SW480 (cell line): ENCODE measurements at regions not wholly inside any gene's neighbourhood (a gene's known extent, or its start where the extent isn't known, plus 50 kb on each side); places are given as distances from the start of the nearest gene placed in this dataset.
"Not testable (repeated sequence)": the region's sequence is repeated elsewhere in the genome, so short reads cannot be mapped to it uniquely, and the experiment has no call there.

ENCODE experiments used
- DNase-seq: peaks from one replicate; pipeline ENCODE4 v3.0.0-alpha.2; 2016; ENCODE audit warnings: low spot score

DNA sequence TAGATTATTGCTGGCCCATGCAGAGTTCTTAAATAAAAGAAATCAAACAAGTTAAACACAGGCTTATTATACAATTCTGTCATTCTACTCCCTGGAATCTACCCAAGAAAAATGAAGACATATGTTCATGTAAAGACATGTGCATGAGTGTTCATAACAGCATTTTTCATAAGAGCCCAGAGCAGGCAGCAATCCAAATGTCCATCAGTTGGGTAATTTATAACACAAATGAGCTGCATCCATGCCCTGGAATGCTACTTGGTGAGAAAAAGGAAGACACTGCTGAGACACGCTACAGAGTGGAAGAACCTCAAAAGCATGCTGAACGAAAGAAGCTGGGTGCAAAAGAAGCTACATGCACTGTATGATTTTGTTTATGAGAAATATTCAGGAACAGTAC, 342.6 kb downstream of the TCERG1L start:
- no peak for DNase-seq

DNA sequence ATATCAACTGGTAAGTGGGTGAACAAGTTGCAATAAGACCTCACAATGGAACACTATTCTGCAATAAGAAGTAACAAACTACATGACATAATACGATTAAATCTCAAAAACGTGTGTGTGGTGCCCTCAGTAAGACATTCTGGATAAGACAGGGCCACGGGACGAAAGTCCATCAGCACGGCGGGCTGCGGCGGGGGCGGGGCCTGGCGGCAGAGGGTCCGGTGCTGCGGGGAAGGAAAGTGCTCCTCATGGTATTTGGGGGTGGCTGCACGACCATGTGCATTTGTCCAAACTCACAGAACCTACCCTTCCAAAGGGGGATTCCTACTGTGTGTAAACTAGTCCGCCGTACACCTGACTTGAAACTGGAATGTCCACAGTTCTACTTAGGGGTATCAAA, 341.8 kb downstream of the TCERG1L start:
- DNase-seq: no peak

- no peak for DNase-seq
Measured at GRCh38 chr10:130970341-130971122, 341.0 kb downstream of the TCERG1L start.

DNA sequence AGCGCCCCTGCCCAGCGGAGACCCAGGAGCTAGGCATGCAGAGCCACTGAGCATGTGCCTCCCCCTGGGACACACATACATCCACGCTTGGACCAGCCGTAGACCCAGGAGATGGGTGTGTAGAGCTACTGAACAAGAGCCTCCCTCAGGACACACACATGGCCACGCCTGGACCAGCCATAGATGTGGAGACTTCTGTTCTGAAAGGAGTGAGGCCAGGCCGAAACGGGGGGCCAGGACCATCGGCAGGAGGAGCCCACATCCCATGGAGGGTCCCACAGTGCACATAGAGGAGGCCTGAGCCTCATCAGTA, 340.4 kb downstream of the TCERG1L start:
- DNase-seq: no peak

DNA sequence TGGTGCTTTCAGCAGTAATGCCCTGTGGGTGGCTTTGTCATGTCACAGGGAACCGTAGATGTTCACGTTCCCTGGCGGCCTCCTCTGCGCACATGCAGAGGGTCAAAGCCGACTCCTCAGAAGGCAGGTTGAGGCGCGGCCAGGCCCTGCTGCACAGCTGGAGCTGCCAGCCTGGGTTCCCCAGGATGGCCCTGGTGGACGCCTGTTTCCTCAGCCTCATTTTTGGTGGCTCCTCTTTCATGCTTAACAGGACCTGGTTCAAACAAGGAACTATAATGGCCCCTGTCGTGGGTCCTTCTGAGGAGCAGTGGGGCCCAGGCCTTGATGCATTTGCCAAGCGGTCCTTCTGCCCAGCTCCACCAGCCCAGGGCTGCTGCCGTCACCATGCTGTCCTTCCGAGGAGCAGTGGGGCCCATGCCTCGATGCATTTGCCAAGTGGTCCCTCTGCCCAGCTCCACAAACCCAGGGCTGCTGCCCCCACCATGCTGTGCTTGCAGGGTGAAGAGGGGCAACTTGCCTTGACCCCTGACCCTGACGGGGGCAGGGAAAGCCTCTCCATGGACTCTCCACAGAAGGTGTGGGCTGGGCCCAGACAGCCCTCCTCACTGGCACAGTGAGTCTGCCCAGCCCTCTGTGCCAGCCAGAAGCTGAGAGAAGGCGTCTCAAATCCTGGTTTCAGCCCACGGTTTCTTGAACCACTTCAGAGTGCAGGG, 338.2 kb downstream of the TCERG1L start:
- no peak for DNase-seq

- DNase-seq: no peak
Measured at GRCh38 chr10:130974166-130974565, 337.4 kb downstream of the TCERG1L start.

DNA sequence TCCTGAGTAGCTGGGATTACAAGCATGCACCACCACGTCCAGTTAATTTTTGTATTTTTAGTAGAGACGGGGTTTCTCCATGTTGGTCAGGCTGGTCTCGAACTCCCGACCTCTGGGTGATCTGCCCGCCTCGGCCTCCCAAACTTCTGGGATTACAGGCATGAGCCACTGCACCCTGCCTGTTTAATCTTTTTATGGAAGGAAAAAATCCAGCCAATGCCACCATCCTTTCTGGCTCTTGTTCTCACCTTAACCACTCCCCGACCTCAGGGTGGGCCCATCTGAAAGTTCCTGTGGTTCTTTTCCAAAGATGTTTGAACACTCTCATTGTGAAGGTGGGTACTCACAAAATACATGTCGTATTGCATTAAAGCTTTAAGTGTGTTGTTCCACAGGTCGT, 336.2 kb downstream of the TCERG1L start:
- not testable (repeated sequence) for DNase-seq

DNA sequence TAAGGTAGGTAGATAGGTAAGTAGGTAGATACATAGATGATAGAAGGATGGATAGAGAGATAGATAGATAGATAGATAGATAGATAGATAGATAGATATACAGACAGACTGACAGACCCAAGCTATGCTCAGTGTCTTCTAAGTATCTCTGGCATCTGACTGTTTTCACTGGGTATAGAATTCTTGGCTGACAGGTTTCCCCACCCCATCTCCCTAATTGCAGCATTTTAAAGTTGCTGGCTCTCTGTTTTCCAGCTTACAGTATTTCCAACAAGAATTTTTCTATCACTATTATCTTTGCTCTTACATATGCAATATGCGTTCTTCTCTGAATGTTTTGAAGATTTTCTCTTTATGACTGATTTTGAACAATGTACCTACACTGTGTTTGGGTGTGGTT, 328.7 kb downstream of the TCERG1L start:
- no peak for DNase-seq

DNA sequence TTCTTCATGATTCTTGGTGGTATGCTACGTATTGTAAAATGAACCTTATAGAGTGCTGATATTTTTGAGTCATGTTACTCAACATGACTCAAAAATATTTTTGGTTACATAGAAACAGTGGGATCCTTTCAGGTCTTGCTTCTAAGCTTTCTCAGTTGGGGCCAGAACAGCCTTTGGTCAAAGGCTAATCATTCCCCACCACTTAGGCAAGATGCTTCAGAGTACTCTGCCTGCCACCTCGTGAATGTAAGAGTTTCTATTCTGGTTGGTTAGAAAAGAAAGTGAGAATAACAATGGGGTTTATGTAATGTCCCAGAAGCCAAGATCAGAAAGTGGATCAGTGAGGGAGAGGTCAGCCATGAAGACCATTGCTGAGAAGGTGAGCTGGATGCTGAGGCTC, 327.8 kb downstream of the TCERG1L start:
- DNase-seq: no peak

GRCh38 chr10:130984686-130985085, 326.8 kb downstream of the TCERG1L start:
- DNase-seq: no peak

DNA sequence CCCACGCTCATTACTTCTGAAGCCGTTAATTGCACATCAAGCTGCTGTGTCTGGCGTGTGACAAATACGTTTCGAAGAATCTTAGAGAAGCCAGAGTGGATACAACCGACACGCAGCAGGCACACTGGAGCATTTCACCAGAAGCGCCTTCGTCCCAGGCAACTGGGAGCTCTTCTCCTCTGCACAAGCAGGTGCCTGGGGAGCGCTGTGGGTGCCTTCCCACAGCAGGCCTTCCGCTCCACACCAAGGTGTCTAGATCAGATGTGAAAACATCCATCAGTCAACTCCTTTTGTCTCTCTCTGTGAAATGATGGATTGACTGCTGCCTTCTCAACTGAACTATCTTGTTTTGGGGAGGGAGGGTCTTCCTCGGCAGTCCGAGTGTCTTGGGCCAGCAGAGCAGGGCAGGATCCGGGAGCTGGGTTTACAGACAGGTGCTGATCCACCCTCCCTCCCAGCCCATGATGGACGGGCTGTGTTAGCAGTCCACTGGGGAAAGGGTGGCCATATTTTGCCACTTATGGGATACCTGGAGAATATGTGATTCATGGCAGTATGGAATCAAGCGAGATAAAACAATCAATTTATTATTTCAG, 326.3 kb downstream of the TCERG1L start:
- DNase-seq: no peak

- no peak for DNase-seq
Measured at GRCh38 chr10:130986846-130987245, 324.7 kb downstream of the TCERG1L start.

- DNase-seq: no peak
Measured at GRCh38 chr10:130987401-130987800, 324.1 kb downstream of the TCERG1L start.

DNA sequence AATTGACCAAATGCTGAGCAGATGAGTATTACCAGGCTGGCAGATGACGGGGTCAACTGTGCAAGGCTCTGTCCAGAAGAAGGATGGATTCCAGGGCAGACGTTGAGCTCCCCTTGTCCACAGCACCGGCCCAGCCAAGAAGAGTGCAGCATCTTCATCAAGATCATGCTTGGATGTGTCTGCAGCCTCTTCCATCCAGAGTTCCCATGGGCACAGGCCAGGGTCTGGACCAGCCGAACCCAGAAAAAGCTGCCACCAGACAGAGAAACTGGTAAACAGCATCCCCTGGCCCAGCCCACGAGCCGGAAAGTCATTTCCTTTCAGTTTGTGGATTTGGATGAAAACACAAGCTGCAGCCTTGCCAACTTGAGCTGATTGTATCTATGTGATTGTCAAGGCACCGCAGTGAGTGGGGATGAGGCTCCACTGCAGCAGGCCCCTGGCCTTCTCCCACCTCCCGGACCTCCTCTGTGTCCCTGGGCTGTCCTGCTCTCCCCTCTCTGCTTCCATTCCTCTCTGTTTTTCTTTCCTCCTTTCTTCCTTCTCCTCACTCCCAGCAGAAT, 321.8 kb downstream of the TCERG1L start:
- no peak for DNase-seq

DNA sequence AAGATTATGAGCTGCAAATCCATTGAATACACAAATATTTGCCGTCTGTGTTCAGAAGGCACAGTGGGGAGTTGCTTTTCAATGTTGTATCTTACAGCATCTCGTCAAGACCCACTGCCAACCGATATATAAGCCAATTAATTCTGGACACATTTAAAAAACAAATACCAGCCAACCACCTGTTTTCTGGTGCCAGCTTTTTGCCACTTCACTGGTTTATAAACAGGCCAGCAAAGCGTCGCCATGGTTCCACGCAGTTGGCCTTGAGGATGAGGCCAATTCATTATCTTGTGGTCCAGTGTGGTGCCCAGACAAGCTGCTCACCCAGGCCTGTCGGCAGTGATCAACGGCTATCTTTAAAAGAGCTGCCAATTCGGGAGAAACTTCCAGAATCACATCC, 321.0 kb downstream of the TCERG1L start:
- DNase-seq: no peak

- DNase-seq: no peak
Measured at GRCh38 chr10:130992802-130993523, 318.6 kb downstream of the TCERG1L start.

DNA sequence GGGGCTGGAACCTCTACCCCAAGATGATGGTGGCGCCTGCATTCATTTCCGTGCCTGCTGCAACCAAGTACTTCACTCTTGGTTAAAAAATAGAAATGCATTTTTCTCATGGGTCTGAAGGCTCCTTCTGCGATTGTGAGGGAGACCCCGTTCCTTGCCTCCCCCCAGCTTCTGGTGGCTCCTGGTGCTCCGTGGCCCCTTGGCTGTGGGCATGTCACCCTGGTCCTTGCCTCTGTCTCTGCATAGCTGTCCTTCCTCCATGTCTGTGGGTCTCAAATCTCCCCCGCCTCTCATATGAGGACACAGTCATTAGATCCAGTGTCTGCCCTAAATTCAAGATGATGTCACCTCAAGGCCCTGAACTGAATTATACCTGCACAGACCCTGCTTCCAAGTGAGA, 317.9 kb downstream of the TCERG1L start:
- no peak for DNase-seq

GRCh38 chr10:130994191-130994590, 317.3 kb downstream of the TCERG1L start:
- no peak for DNase-seq

GRCh38 chr10:130994845-130995244, 316.7 kb downstream of the TCERG1L start:
- no peak for DNase-seq

GRCh38 chr10:130997267-130998045, 314.1 kb downstream of the TCERG1L start:
- DNase-seq: no peak

DNA sequence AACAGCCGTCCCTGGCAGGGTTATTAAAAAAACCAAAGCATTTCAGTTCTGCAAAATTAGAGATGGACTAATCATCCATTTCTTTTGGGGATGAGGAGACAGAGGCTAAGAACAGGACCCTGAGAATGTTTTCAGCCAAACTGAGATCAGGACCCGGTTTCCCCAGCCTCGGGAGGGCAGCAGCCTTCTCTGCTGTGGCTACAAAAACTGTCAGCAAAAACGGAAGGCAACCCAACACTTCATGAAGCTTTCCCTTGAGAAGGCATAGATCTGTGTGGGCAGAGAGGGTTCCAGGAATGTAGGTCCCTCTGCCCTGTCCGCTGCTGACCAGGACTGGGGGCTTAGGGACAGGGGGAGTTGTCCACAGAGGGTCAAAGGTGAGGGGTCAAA, 313.5 kb downstream of the TCERG1L start:
- DNase-seq: no peak

- no peak for DNase-seq
Measured at GRCh38 chr10:130998642-130999041, 312.9 kb downstream of the TCERG1L start.
